ENCODE measurements at regions not wholly inside any gene's neighbourhood (a gene's known extent, or its start where the extent isn't known, plus 50 kb on each side); places are given as distances from the start of the nearest gene placed in this dataset.

- TF ChIP-seq, protein P1, sequence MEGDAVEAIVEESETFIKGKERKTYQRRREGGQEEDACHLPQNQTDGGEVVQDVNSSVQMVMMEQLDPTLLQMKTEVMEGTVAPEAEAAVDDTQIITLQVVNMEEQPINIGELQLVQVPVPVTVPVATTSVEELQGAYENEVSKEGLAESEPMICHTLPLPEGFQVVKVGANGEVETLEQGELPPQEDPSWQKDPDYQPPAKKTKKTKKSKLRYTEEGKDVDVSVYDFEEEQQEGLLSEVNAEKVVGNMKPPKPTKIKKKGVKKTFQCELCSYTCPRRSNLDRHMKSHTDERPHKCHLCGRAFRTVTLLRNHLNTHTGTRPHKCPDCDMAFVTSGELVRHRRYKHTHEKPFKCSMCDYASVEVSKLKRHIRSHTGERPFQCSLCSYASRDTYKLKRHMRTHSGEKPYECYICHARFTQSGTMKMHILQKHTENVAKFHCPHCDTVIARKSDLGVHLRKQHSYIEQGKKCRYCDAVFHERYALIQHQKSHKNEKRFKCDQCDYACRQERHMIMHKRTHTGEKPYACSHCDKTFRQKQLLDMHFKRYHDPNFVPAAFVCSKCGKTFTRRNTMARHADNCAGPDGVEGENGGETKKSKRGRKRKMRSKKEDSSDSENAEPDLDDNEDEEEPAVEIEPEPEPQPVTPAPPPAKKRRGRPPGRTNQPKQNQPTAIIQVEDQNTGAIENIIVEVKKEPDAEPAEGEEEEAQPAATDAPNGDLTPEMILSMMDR (IDR thresholded peaks at IDR 0.05) = no peak
- no peak for TF ChIP-seq EZH2 (IDR thresholded peaks at IDR 0.05)
- TF ChIP-seq EZH2phosphoT487 (IDR thresholded peaks at IDR 0.05) = no peak
Measured at GRCh38 chr11:81218440-81218839, 1515.2 kb downstream of the FAM181B start.

All from neural progenitor cell (in vitro differentiated cells).